VCaP (cell line): ENCODE measurements at regions not wholly inside any gene's neighbourhood (a gene's known extent, or its start where the extent isn't known, plus 50 kb on each side); places are given as distances from the start of the nearest gene placed in this dataset.

Source experiments
- H3K27ac ChIP-seq: fragments of 450-650 bp; 2 replicates; pipeline ENCODE4 v1.5.1; 2017
- TF ChIP-seq, protein P1 (sequence below): fragments of 450-650 bp; conservative IDR thresholded peaks from 2 replicates; pipeline ENCODE4 v1.5.1; 2017; ENCODE audit warnings: mild to moderate bottlenecking, moderate library complexity

DNA sequence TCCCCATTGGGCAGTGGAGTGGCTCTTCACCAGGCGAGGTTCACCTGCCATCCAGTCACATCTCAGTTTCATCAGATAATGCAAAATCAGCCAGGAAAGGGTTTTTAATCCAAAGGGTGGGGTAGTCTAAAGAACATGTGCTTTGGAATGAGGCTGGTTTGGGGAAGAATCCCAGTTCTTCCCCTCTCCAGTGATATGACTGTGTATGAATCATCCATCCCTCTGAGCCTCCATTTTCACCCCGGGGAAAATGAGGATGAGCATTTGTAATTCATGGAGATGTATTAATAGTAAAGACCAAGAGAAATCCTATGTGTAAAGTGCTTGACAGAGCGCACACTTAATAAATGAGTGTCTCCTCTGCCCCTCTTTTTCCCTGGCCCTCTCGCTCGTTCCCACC is 215.1 kb upstream of the FGGY start:
- no peak overlapping the region for H3K27ac ChIP-seq
- TF ChIP-seq, protein P1, sequence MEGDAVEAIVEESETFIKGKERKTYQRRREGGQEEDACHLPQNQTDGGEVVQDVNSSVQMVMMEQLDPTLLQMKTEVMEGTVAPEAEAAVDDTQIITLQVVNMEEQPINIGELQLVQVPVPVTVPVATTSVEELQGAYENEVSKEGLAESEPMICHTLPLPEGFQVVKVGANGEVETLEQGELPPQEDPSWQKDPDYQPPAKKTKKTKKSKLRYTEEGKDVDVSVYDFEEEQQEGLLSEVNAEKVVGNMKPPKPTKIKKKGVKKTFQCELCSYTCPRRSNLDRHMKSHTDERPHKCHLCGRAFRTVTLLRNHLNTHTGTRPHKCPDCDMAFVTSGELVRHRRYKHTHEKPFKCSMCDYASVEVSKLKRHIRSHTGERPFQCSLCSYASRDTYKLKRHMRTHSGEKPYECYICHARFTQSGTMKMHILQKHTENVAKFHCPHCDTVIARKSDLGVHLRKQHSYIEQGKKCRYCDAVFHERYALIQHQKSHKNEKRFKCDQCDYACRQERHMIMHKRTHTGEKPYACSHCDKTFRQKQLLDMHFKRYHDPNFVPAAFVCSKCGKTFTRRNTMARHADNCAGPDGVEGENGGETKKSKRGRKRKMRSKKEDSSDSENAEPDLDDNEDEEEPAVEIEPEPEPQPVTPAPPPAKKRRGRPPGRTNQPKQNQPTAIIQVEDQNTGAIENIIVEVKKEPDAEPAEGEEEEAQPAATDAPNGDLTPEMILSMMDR: no peak

DNA sequence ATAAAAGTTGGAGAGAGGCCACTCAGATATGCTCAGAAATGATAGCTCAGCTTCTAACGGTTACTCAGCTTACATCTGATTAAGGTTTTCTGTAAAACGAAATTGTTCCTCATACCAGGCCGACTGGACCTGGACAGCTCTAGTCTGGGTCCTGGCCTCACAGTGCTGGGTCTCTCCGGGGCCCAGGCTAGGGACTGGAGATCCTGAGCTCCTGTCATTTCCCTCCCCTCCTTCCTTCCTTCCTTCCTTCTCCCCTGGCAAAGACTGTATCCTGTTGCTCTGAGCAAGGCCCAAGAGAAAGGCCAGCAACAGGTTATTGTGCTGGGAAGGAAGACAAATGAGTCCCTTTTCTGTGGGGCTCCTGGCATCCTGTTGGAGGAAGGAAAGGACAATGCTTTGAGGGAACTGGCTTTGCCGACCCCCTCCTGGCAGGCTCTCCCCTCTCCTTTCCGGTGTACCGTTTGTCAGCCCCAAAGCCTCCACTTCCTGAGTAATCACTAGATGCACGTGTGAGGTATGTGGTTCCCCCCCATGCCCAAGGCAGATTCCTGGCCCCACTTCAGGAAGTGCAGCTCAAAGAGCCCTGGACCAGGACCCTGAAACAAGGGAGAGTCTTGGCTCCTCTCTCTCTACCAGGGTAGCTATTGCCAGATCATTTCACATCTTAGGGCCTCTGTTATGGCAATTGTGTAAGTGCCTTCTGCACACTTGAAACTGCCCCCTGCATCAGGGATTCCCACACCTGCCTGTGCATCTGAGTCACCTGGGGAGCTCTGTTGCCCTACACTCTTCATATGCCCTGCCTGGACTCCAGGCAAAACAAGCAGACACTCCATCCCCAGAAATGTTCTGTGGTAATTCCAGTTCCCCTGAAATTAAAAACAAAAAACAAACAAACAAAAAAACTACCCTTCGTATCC is 212.7 kb upstream of the FGGY start:
- TF ChIP-seq, protein P1: no peak
- no peak overlapping the region for H3K27ac ChIP-seq

GRCh38 chr1:59085101-59085500 is 211.8 kb upstream of the FGGY start:
- TF ChIP-seq, protein P1: no peak
- no peak overlapping the region for H3K27ac ChIP-seq

- TF ChIP-seq, protein P1: no peak
- no peak overlapping the region for H3K27ac ChIP-seq
Measured at GRCh38 chr1:59089036-59089798, 207.7 kb upstream of the FGGY start.

- H3K27ac ChIP-seq: no peak overlapping the region
- TF ChIP-seq, protein P1: no peak
Measured at GRCh38 chr1:59089922-59090457, 206.9 kb upstream of the FGGY start.

DNA sequence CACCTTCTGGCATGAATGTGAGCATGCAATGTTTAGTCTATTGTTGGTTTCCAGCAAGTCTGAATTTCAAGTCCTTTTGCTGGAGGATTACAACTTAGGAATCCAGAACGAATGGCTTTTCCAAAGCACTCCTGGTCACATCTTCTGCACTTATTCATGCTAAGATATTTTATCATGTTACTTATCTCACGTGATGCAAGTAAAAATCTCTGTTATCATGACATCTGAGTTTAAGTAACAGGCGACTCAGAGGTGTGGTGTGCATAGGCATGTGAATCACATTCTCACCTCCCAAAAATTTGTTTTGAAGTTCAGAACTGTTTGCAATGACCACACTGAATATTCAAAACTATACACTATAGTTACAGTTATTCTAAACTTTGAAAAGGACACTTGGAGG is 204.8 kb upstream of the FGGY start:
- H3K27ac ChIP-seq: no peak overlapping the region
- TF ChIP-seq, protein P1: no peak

GRCh38 chr1:59094001-59094400 is 202.9 kb upstream of the FGGY start:
- TF ChIP-seq, protein P1: no peak
- H3K27ac ChIP-seq: no peak overlapping the region
